ENCODE measurements at regions not wholly inside any gene's neighbourhood (a gene's known extent, or its start where the extent isn't known, plus 50 kb on each side); places are given as distances from the start of the nearest gene placed in this dataset.

DNA sequence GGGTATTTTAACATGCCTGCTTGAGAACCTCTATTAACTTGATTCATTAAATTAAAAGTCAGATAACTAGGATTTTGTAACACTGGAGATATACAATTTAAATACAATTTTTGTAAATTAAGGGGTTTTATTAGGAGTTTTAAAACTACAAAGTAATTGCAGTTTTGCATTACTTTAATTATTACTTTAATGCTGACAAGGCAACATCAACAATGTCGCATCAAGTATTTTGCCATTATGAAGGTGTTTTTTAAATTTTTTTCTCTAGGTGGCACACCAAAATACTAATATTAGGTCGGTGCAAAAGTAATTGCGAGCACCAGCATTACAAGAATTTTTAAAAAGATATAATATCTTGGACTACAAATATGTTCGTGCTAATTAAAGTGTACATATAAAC, 513.4 kb downstream of the ANKRD7 start (continued):
- TF ChIP-seq, protein P1, sequence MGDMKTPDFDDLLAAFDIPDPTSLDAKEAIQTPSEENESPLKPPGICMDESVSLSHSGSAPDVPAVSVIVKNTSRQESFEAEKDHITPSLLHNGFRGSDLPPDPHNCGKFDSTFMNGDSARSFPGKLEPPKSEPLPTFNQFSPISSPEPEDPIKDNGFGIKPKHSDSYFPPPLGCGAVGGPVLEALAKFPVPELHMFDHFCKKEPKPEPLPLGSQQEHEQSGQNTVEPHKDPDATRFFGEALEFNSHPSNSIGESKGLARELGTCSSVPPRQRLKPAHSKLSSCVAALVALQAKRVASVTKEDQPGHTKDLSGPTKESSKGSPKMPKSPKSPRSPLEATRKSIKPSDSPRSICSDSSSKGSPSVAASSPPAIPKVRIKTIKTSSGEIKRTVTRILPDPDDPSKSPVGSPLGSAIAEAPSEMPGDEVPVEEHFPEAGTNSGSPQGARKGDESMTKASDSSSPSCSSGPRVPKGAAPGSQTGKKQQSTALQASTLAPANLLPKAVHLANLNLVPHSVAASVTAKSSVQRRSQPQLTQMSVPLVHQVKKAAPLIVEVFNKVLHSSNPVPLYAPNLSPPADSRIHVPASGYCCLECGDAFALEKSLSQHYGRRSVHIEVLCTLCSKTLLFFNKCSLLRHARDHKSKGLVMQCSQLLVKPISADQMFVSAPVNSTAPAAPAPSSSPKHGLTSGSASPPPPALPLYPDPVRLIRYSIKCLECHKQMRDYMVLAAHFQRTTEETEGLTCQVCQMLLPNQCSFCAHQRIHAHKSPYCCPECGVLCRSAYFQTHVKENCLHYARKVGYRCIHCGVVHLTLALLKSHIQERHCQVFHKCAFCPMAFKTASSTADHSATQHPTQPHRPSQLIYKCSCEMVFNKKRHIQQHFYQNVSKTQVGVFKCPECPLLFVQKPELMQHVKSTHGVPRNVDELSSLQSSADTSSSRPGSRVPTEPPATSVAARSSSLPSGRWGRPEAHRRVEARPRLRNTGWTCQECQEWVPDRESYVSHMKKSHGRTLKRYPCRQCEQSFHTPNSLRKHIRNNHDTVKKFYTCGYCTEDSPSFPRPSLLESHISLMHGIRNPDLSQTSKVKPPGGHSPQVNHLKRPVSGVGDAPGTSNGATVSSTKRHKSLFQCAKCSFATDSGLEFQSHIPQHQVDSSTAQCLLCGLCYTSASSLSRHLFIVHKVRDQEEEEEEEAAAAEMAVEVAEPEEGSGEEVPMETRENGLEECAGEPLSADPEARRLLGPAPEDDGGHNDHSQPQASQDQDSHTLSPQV (IDR thresholded peaks at IDR 0.05) = no peak
- TF ChIP-seq NR2C1 (IDR thresholded peaks at IDR 0.05) = no peak
- TF ChIP-seq, protein P2, sequence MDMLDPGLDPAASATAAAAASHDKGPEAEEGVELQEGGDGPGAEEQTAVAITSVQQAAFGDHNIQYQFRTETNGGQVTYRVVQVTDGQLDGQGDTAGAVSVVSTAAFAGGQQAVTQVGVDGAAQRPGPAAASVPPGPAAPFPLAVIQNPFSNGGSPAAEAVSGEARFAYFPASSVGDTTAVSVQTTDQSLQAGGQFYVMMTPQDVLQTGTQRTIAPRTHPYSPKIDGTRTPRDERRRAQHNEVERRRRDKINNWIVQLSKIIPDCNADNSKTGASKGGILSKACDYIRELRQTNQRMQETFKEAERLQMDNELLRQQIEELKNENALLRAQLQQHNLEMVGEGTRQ (IDR thresholded peaks at IDR 0.05; ENCODE audit: borderline replicate concordance, low read depth, low read length) = no peak
- TF ChIP-seq, protein P3, sequence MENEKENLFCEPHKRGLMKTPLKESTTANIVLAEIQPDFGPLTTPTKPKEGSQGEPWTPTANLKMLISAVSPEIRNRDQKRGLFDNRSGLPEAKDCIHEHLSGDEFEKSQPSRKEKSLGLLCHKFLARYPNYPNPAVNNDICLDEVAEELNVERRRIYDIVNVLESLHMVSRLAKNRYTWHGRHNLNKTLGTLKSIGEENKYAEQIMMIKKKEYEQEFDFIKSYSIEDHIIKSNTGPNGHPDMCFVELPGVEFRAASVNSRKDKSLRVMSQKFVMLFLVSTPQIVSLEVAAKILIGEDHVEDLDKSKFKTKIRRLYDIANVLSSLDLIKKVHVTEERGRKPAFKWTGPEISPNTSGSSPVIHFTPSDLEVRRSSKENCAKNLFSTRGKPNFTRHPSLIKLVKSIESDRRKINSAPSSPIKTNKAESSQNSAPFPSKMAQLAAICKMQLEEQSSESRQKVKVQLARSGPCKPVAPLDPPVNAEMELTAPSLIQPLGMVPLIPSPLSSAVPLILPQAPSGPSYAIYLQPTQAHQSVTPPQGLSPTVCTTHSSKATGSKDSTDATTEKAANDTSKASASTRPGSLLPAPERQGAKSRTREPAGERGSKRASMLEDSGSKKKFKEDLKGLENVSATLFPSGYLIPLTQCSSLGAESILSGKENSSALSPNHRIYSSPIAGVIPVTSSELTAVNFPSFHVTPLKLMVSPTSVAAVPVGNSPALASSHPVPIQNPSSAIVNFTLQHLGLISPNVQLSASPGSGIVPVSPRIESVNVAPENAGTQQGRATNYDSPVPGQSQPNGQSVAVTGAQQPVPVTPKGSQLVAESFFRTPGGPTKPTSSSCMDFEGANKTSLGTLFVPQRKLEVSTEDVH (IDR thresholded peaks at IDR 0.05; ENCODE audit: low read depth, partially characterized antibody) = no peak
- TF ChIP-seq EGR1 (IDR thresholded peaks at IDR 0.05; ENCODE audit: borderline replicate concordance in 1 of 2, low read depth in 2 of 2, low read length in 2 of 2) = no peak
- no peak for TF ChIP-seq POLR2AphosphoS5 (IDR thresholded peaks at IDR 0.05; ENCODE audit: low read length)
